ENCODE measurements at regions not wholly inside any gene's neighbourhood (a gene's known extent, or its start where the extent isn't known, plus 50 kb on each side); places are given as distances from the start of the nearest gene placed in this dataset.

DNA sequence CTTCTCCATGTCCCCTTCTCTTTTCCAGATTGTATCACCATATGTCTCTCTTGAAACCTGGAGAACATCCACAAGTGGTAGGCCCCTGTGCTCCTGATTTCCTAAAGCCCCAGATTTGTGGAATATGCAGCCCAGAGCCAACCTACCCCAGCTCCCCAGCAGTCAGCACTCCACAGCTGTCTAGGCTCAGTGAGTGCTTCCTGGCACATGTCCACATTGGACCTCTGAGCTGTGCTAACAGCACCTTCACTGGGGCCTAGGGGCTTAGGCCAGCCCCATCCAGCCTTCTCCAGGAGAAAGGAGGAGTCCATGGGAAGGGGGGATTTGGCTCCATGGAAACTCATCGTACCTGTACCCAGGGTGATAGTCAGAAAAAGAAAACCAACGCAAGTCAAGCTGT, 192.7 kb downstream of the FGFR2 start:
- DNase-seq: no peak

DNA sequence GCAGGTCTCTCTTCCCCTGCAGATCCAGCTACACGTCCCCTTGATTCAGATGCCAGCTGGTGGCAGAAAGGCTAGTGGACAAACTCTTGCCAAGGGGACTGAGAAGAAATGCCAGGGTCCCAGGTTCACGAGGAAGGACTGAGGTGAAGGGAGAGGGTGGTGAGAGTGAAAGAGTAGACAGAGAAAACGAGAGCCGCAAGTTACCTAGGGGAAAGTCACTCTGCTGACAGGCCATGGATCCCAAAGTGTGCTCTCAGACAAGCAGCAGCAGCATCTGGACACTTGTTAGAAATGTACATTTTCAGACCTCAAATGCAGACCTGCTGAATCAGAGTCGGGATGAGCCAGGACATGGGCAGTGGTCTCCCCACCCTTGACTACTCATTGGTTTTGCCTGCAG, 192.3 kb downstream of the FGFR2 start:
- DNase-seq: no peak

- DNase-seq: no peak
Measured at GRCh38 chr10:121406823-121407545, 191.3 kb downstream of the FGFR2 start.

DNA sequence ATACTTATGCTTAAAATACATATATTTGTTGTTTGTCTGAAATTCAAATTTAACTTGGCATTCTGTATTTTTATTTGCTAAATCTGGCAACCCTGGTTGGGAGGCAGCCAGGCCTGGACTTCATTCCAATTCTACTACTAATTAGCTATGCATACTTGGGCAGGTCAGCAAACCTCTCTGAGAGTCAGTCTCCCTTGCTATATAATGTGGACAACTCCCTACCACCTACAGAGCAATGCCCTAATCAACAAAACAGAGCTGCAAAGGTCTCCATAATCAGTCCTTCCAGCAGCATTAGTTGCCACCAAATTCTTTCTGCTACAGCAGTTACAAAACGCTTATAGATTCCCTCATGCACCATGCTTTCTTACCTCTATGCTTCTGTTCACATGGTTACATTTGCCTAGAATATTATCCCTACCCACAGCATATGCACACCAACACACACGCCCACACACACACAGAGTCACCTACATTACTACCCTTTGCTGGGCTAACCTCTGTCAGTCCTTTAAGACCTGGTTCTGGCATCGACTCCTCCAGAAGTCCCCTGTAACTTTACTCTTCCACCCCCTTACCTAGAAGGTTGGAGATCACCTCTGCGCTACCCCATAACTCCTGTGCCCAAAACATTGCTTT, 188.7 kb downstream of the FGFR2 start:
- DNase-seq: no peak

DNA sequence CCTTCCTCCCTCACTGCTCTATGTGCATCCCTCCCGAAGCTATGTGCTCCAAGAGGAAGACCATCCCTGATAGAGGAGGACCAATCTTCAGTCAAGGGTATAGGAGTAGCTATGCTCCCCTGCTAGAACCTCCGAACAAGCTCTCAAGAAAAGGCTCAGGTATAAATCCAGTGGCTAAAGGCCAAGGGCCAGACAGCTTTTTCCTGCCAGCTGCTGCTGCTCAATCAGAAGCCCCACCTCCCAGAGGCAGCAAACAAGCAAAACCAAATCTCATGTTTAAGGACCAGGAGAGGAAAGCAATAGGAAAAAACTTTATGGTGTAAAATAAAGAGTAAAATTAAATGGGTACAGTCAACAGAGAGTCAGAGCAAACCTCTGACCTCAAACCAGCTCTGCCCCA, 187.2 kb downstream of the FGFR2 start:
- no peak for DNase-seq

- DNase-seq: no peak
Measured at GRCh38 chr10:121413951-121414350, 184.3 kb downstream of the FGFR2 start.

GRCh38 chr10:121414366-121415062, 183.7 kb downstream of the FGFR2 start:
- no peak for DNase-seq

DNA sequence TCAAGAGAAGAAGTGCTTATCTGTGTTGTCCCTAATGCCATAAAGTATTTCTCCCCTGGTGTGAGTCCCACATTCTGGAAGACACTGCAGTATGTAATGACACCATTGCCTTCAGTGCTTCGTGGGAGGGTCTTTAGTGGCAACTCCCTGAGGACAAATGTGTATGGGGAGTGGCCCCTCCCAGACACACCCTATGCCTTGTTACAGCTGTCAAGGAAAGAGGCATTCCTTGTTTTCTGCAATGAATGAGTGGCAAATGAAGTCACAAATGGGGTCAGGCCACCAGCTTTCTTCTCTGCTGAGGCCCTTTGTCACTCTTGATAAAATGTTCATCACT, 183.2 kb downstream of the FGFR2 start:
- DNase-seq: no peak

GRCh38 chr10:121416071-121416470, 182.2 kb downstream of the FGFR2 start:
- no peak for DNase-seq

DNA sequence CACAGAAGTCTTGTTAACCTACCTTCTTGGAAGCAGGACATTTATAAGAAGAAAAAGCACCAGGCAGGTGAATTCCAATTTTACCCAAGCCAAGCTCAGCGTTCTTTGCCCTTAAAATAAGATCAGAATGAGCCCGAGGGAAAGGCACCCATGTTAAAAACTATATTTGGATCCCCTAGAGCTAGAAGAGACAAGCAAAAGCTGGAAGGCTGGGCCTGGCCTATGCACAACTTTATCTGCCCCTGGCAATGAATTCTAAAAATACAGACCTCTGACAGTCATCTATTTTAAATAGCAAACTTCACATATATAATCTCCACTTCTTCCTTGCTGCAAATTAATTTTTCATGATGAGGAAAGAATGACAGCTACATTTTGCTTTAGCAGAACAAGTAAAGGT, 180.9 kb downstream of the FGFR2 start:
- no peak for DNase-seq

DNA sequence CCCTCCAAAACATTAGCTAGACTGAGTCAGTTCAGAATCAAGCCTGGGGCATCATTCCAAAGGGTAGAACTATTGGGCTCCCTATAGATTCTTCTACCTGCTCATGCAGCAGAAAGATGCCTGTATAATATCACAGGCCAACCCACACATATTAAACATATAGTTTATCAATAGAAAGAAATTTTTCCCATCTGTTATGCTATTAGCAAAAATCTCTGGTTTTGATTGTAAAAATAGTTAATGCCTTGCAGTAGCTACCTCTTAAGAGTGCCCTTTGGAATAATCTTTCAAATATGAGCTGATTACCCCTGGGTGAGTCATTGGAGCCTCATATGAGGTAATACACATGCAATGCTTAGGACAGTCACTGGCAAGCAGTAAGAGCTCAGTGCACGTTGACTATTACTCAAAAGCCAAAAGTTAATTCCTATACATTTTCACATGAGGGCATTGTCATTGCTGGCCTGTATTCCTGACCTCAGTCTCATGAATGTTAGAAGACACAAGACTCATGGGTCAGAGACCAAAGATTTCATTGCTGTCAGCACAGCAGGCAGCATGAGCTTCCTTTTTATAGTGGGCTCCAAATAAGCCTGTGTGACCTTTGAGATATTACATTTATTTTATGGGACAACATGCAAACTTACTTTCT, 180.0 kb downstream of the FGFR2 start:
- DNase-seq: no peak

DNA sequence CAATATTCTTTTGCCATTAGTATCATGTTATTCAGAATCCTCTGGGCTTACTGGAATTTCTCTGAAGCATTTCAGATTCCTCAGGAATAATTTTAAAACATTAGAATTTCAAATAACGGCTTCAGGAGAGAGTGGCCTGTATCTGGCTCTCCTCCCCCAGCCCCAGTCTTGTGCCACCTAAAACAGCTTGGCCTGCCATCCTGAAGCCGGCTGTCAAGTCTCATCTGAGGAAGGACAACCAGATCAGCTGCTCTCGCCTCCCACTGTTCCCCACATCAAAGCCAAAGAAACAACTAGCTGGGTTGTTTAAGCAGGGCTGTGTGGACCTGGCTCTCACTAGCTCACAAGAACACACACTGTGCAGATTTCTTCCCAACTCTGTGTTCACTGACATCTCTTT, 178.2 kb downstream of the FGFR2 start:
- no peak for DNase-seq

DNA sequence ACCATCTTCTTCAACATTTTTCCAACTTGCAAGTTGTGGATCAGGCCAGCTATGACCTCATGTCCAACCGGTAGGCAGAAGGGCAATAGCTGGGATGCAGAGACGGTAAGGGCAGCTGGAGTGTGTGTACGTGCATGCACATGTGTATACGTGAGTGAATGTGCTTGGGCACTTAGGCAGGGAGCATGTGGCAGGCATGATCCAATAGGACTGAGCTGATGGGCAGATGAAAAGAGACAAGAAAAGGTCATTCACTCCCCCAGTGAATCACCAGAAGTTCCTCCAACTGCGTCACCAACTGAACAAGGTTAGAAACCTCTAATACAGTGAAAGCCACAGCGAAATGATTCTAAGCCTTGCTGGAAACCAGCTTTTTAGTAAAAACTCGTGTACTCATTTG, 176.1 kb downstream of the FGFR2 start:
- DNase-seq: no peak

- DNase-seq: no peak
Measured at GRCh38 chr10:121425623-121426022, 172.6 kb downstream of the FGFR2 start.

- no peak for DNase-seq
Measured at GRCh38 chr10:121426307-121426706, 171.9 kb downstream of the FGFR2 start.

Measured in NCI-H510A (cell line).